NOMO-1 (cell line): ENCODE measurements at regions not wholly inside any gene's neighbourhood (a gene's known extent, or its start where the extent isn't known, plus 50 kb on each side); places are given as distances from the start of the nearest gene placed in this dataset.

Source experiments
- DNase-seq, 2 experiments: peaks; one replicate each; lab custom pipeline; 2025; ENCODE audit not compliant: unreplicated experiment in 2 of 2; lab: John Stamatoyannopoulos, UW

GRCh38 chr10:85177767-85178166 is 849.4 kb downstream of the CCSER2 start:
- DNase-seq, result no peak

GRCh38 chr10:85187047-85187446 is 858.7 kb downstream of the CCSER2 start:
- DNase-seq, result no peak

GRCh38 chr10:85188770-85189484 is 860.5 kb downstream of the CCSER2 start:
- DNase-seq, result no peak

GRCh38 chr10:85193796-85194195 is 865.4 kb downstream of the CCSER2 start:
- no peak for DNase-seq

- no peak for DNase-seq
Observed at GRCh38 chr10:85194706-85195105, 866.3 kb downstream of the CCSER2 start.

- no peak for DNase-seq
Observed at GRCh38 chr10:85195596-85195995, 867.2 kb downstream of the CCSER2 start.

- no peak for DNase-seq
Observed at GRCh38 chr10:85204814-85205213, 876.4 kb downstream of the CCSER2 start.

GRCh38 chr10:85212526-85212925 is 884.1 kb downstream of the CCSER2 start:
- no peak for DNase-seq

- DNase-seq, result no peak
Observed at GRCh38 chr10:85213493-85213892, 885.1 kb downstream of the CCSER2 start.

- peak in 1 of 2 experiments; percentile 1 for DNase-seq
Observed at GRCh38 chr10:85222300-85222699, 893.9 kb downstream of the CCSER2 start.

- no peak for DNase-seq
Observed at GRCh38 chr10:85224366-85224940, 896.1 kb downstream of the CCSER2 start.

- no peak for DNase-seq
Observed at GRCh38 chr10:85225311-85225710, 896.9 kb downstream of the CCSER2 start.

GRCh38 chr10:85226596-85226995 is 898.2 kb downstream of the CCSER2 start:
- no peak for DNase-seq

GRCh38 chr10:85228726-85229125 is 900.3 kb downstream of the CCSER2 start:
- no peak for DNase-seq

- no peak for DNase-seq
Observed at GRCh38 chr10:85231534-85232270, 903.3 kb downstream of the CCSER2 start.

- DNase-seq, result no peak
Observed at GRCh38 chr10:85235258-85235657, 906.9 kb downstream of the CCSER2 start.

GRCh38 chr10:85238676-85239075 is 910.3 kb downstream of the CCSER2 start:
- no peak for DNase-seq

- no peak for DNase-seq
Observed at GRCh38 chr10:85250304-85250703, 921.9 kb downstream of the CCSER2 start.

GRCh38 chr10:85256481-85256880 is 928.1 kb downstream of the CCSER2 start:
- DNase-seq, result no peak

GRCh38 chr10:85259908-85260307 is 931.5 kb downstream of the CCSER2 start:
- no peak for DNase-seq

GRCh38 chr10:85262992-85263391 is 934.6 kb downstream of the CCSER2 start:
- no peak for DNase-seq

GRCh38 chr10:85265121-85265520 is 936.7 kb downstream of the CCSER2 start:
- no peak for DNase-seq
